GM10248 (cell line): ENCODE measurements at regions not wholly inside any gene's neighbourhood (a gene's known extent, or its start where the extent isn't known, plus 50 kb on each side); places are given as distances from the start of the nearest gene placed in this dataset.
"Not testable (repeated sequence)": the region's sequence is repeated elsewhere in the genome, so short reads cannot be mapped to it uniquely, and the experiment has no call there.

Source experiments
- CTCF ChIA-PET: fragments of 300-600 bp; sonication (Branson Sonifier 250); formaldehyde crosslinking; extraction: SDS; loops from one replicate; lab custom pipeline; 2021; ENCODE audit warnings: antibody characterized with exemption; lab: Yijun Ruan, JAX
- POLR2A ChIA-PET: fragments of 350-650 bp; sonication (Branson Sonifier 250); formaldehyde crosslinking; extraction: SDS; loops from one replicate; lab custom pipeline; 2020; ENCODE audit warnings: antibody characterized with exemption; lab: Yijun Ruan, JAX
- DNase-seq: peaks from one replicate; pipeline ENCODE4 v3.0.0; 2012; ENCODE audit errors: extremely low spot score
- TF ChIP-seq, protein P1 (sequence below): IDR thresholded peaks from 2 replicates; pipeline ENCODE4 v1.5.1; 2012; ENCODE audit warnings: mild to moderate bottlenecking, low read depth; ENCODE audit errors: extremely low read depth, missing control alignments, control extremely low read depth

GRCh38 chr7:12827219-12827821 is 139.9 kb downstream of the ARL4A start:
- POLR2A ChIA-PET = no interaction called here

DNA sequence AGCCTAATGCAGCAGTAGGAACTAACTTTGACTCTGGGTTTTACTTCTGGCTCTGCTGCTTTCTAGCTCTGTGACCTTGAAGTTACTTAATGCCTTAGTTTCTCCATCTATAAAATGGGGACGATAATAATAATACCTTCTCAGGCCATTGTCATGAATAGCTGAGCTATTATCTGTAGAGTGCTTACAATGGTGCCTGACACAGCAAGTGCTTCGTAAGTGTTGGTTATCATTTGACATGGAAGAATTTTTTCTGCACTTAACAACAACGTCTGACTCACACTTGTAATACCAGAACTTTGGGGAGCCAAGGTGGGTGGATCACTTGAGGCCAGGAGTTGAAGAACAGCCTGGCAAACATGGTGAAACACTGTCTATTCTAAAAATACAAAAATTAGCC is 140.5 kb downstream of the ARL4A start:
- CTCF ChIA-PET = no interaction called here
- TF ChIP-seq, protein P1, sequence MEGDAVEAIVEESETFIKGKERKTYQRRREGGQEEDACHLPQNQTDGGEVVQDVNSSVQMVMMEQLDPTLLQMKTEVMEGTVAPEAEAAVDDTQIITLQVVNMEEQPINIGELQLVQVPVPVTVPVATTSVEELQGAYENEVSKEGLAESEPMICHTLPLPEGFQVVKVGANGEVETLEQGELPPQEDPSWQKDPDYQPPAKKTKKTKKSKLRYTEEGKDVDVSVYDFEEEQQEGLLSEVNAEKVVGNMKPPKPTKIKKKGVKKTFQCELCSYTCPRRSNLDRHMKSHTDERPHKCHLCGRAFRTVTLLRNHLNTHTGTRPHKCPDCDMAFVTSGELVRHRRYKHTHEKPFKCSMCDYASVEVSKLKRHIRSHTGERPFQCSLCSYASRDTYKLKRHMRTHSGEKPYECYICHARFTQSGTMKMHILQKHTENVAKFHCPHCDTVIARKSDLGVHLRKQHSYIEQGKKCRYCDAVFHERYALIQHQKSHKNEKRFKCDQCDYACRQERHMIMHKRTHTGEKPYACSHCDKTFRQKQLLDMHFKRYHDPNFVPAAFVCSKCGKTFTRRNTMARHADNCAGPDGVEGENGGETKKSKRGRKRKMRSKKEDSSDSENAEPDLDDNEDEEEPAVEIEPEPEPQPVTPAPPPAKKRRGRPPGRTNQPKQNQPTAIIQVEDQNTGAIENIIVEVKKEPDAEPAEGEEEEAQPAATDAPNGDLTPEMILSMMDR = no peak
- POLR2A ChIA-PET = no interaction called here
- DNase-seq = no peak

More at GRCh38 chr7:12827219-12827821, 139.9 kb downstream of the ARL4A start:
- CTCF ChIA-PET = no interaction called here
- DNase-seq = no peak
- TF ChIP-seq, protein P1 = no peak

DNA sequence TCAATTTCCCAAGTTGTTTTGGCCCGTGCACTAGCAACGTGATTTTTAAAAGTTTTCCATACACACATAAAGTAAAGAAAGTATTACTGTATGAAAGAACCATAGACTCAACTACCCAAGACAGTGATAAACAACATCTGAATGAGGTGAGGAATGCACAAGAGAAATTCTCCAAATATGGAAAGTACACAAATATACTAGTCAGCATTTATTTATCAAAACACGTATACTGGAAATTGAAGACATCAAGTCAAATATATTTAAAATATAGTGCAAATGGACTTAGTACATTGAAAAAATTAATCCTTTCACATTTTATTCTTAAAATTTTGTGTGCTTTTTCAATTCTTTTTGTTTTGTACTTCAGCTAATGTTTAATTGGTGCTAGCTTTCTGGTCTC is 143.6 kb downstream of the ARL4A start:
- ChIA-PET CTCF (no interaction called here), POLR2A (no interaction called here)
- DNase-seq = no peak
- TF ChIP-seq, protein P1 = no peak

DNA sequence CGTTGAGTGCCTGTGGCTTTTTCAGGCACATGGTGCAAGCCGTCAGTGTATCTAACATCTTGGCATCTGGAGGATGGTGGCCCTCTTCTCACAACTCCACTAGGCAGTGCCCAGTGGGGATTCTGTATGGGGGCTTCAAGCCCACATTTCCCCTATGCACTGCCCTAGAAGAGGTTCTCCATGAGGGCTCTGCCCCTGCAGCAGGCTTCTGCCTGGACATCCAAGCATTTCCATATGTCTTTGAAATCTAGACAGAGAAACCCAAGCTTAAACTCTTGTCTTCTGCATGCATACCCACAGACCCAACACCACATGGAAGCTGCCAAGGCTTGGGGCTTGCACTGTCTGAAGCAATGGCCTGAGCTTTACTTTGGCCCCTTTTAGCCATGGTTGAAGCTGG is 146.4 kb downstream of the ARL4A start:
- POLR2A ChIA-PET = no interaction called here

DNA sequence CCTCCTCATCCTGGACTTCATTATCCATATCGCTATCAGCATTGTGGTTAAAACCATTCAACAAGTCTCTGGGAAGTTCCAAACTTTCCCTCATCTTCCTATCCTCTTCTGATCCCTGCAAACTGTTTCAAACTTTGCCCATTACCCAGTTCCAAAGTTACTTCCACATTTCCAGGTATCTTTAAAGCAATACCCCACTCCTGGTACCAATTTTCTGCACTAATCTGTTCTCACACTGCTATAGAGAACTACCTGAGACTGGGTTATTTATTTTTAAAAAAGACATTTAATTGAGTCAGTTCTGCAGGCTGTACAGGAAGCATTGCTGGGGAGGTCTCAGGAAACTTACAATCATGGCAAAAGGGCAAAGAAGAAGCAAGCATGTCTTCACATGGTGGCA is 147.3 kb downstream of the ARL4A start:
- POLR2A ChIA-PET = no interaction called here
- DNase-seq = no peak

More for the DNA sequence above, 146.4 kb downstream of the ARL4A start:
- no peak for DNase-seq
- CTCF ChIA-PET = no interaction called here
- TF ChIP-seq, protein P1 = no peak

GRCh38 chr7:12839508-12840153 is 152.2 kb downstream of the ARL4A start:
- ChIA-PET CTCF (interaction anchor here (1.1 kb wide), 1 partner anchor 39 kb away, joined by 3 read pairs; no protein-coding TSS in a partner anchor), POLR2A (no interaction called here)
- DNase-seq = no peak
- TF ChIP-seq, protein P1 = no peak

More for the DNA sequence above, 147.3 kb downstream of the ARL4A start:
- TF ChIP-seq, protein P1 = no peak
- CTCF ChIA-PET = no interaction called here

DNA sequence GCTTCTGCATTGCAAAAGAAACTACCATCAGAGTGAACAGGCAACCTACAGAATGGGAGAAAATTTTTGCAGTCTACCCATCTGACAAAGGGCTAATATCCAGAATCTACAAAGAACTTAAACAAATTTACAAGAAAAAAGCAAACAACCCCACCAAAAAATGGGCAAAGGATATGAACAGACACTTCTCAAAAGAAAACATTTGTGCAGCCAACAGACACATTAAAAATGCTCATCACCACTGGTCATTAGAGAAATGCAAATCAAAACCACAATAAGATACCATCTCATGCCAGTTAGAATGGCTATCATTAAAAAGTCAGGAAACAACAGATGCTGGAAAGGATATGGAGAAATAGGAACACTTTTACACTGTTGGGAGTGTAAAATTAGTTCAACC is 157.3 kb downstream of the ARL4A start:
- POLR2A ChIA-PET, CTCF ChIA-PET, DNase-seq: not testable (repeated sequence)
